K562 (cell line): ENCODE measurements at regions not wholly inside any gene's neighbourhood (a gene's known extent, or its start where the extent isn't known, plus 50 kb on each side); places are given as distances from the start of the nearest gene placed in this dataset.

Experiments used
- ATAC-seq: fragments of 200-7000 bp; cut with Tn5 transposase; 3 replicates; pipeline ENCODE4 v1.9.1; 2020; ENCODE audit warnings: moderate library complexity
- BruUV-seq: library from RNA; stranded (reverse); fragments of 400-500 nt; replicated peaks from 2 replicates; lab custom pipeline; 2021; lab: Mats Ljungman, UMichigan
- CTCF ChIA-PET: fragments of 300-600 bp; formaldehyde crosslinking; extraction: SDS; loops from one replicate; lab custom pipeline; 2021; ENCODE audit warnings: low intra/inter-chr PET ratio; lab: Yijun Ruan, JAX
- POLR2A ChIA-PET: fragments of 300-600, 350-650 bp; sonication (Branson Sonifier 250); formaldehyde crosslinking; extraction: SDS; loops from one replicate; lab custom pipeline; 2021; ENCODE audit warnings: antibody characterized with exemption, inconsistent platforms; lab: Yijun Ruan, JAX
- DNase-seq, 4 experiments: peaks; one replicate each; pipeline versions ENCODE4 v3.0.0 to v3.0.0-alpha.2; 2011 to 2018; ENCODE audit warnings: low spot score in 3 of 4, mixed read lengths in 3 of 4; ENCODE audit errors: extremely low read depth in 1 of 4
- FAIRE-seq: peaks from 2 replicates; lab custom pipeline; 2011; peaks lifted over from hg19 to GRCh38; lab: Jason Lieb, UNC
- H2AFZ ChIP-seq: 2 replicates; pipeline ENCODE4 v1.6.0; 2011; ENCODE audit warnings: low read depth, low read length, control low read depth, inconsistent platforms
- H3K27ac ChIP-seq: fragments of 200-600 bp; 3 replicates; pipeline ENCODE4 v1.8.0; 2011; ENCODE audit warnings: low read depth, mild to moderate bottlenecking, control low read depth, inconsistent platforms, low read length, moderate library complexity, mixed read lengths; ENCODE audit errors: extremely low read depth
- H3K27me3 ChIP-seq, 2 experiments: fragments of 300-600 bp in 1 of 2; 2 replicates in 1 of 2; 3 replicates in 1 of 2; pipeline versions ENCODE4 v1.6.0 to v1.8.0; 2011; ENCODE audit warnings: inconsistent platforms in 2 of 2, low read length in 2 of 2, mild to moderate bottlenecking in 1 of 2, mixed read lengths in 1 of 2, moderate library complexity in 1 of 2; ENCODE audit not compliant: control insufficient read depth in 2 of 2, insufficient read depth in 2 of 2
- H3K36me3 ChIP-seq: fragments of 300-600 bp; 3 replicates; pipeline ENCODE4 v1.8.0; 2011; ENCODE audit warnings: mild to moderate bottlenecking, low read length, inconsistent platforms; ENCODE audit not compliant: control insufficient read depth, insufficient read depth
- H3K4me1 ChIP-seq, 2 experiments: fragments of 200-600 bp in 1 of 2; replicated peaks in 1 of 2; 2 replicates in 1 of 2; 3 replicates in 1 of 2; pipeline versions ENCODE4 v1.5.1 to v1.8.0; 2011; ENCODE audit warnings: inconsistent platforms in 2 of 2, low read length in 2 of 2, mild to moderate bottlenecking in 1 of 2, mixed read lengths in 1 of 2, moderate library complexity in 1 of 2; ENCODE audit not compliant: control insufficient read depth in 2 of 2, insufficient read depth in 2 of 2
- H3K4me2 ChIP-seq: 2 replicates; pipeline ENCODE4 v1.6.1; 2011; ENCODE audit warnings: low read length, control low read depth, inconsistent platforms, mixed read lengths; ENCODE audit not compliant: insufficient read depth
- H3K4me3 ChIP-seq: fragments of 200-600 bp; sonication (generic), shearing (Covaris generic); 2 replicates; pipeline ENCODE4 v1.5.1; 2016; ENCODE audit warnings: control low read depth, inconsistent platforms
- H3K79me2 ChIP-seq: fragments of 200-600 bp; 3 replicates; pipeline ENCODE4 v1.8.0; 2011; ENCODE audit warnings: low read length, inconsistent platforms; ENCODE audit not compliant: control insufficient read depth, insufficient read depth
- H3K9ac ChIP-seq, 2 experiments: 2 replicates each; pipeline versions ENCODE4 v1.6.0 to v1.6.1; 2011; ENCODE audit warnings: low read depth in 2 of 2, low read length in 2 of 2, control low read depth in 1 of 2, inconsistent platforms in 1 of 2, mild to moderate bottlenecking in 1 of 2, mixed read lengths in 1 of 2; ENCODE audit not compliant: insufficient read depth in 1 of 2
- H3K9me1 ChIP-seq: one replicate; pipeline ENCODE4 v1.6.0; 2011; ENCODE audit warnings: inconsistent platforms, mild to moderate bottlenecking, low read length, moderate library complexity; ENCODE audit not compliant: control insufficient read depth, insufficient read depth
- H3K9me3 ChIP-seq: replicated peaks from 2 replicates; pipeline ENCODE4 v1.5.1; 2011; ENCODE audit warnings: low read depth, low read length, inconsistent platforms; ENCODE audit not compliant: control insufficient read depth, insufficient read depth
- H4K20me1 ChIP-seq: replicated peaks from 2 replicates; pipeline ENCODE4 v1.6.1; 2011; ENCODE audit warnings: low read length, inconsistent platforms, mixed read lengths; ENCODE audit not compliant: control insufficient read depth, insufficient read depth
- CSDE1 ChIP-seq, 2 experiments: fragments of 450-650 bp; IDR thresholded peaks; 2 replicates each; pipeline ENCODE4 v1.6.1; 2016; ENCODE audit warnings: mild to moderate bottlenecking in 1 of 2
- JUND ChIP-seq, 2 experiments: IDR thresholded peaks; 2 replicates in 1 of 2; 3 replicates in 1 of 2; pipeline ENCODE4 v1.6.1; 2011; ENCODE audit warnings: borderline replicate concordance in 2 of 2, low read depth in 2 of 2, low read length in 2 of 2, improper control_type of control experiment in 1 of 2, missing biosample characterization in 1 of 2, missing genetic modification characterization in 1 of 2, missing genetic modification reagents in 1 of 2
- RBFOX2 ChIP-seq: fragments of 200-400 bp; formaldehyde crosslinking; IDR thresholded peaks from 2 replicates; pipeline ENCODE4 v1.6.1; 2017; ENCODE audit warnings: low read depth, mild to moderate bottlenecking, low read length, moderate library complexity
- ZNF592 ChIP-seq: fragments of 450-650 bp; IDR thresholded peaks from 2 replicates; pipeline ENCODE4 v1.6.1; 2017; ENCODE audit warnings: antibody characterized with exemption, mild to moderate bottlenecking
- WGBS: fragments of 100-300 bp; shearing (Covaris generic); methylation state at CpG from one replicate; pipeline ENCODE4 v1.1.6; 2016; ENCODE audit warnings: low coverage, mixed read lengths; ENCODE audit not compliant: insufficient coverage; ENCODE audit errors: missing lambda C conversion rate; 5-methylcytosine and 5-hydroxymethylcytosine counted together
- in situ Hi-C: fragments of 300-500 bp; cut with MboI; formaldehyde crosslinking; loops from 4 replicates; pipeline ENCODE4 v1.15.0; 2018; ENCODE audit warnings: inconsistent platforms, mixed read lengths
- intact Hi-C: fragments of 100-400 bp; cut with micrococcal nuclease; formaldehyde crosslinking; loops from 2 replicates; pipeline ENCODE4 v1.14.2; 2022

DNA sequence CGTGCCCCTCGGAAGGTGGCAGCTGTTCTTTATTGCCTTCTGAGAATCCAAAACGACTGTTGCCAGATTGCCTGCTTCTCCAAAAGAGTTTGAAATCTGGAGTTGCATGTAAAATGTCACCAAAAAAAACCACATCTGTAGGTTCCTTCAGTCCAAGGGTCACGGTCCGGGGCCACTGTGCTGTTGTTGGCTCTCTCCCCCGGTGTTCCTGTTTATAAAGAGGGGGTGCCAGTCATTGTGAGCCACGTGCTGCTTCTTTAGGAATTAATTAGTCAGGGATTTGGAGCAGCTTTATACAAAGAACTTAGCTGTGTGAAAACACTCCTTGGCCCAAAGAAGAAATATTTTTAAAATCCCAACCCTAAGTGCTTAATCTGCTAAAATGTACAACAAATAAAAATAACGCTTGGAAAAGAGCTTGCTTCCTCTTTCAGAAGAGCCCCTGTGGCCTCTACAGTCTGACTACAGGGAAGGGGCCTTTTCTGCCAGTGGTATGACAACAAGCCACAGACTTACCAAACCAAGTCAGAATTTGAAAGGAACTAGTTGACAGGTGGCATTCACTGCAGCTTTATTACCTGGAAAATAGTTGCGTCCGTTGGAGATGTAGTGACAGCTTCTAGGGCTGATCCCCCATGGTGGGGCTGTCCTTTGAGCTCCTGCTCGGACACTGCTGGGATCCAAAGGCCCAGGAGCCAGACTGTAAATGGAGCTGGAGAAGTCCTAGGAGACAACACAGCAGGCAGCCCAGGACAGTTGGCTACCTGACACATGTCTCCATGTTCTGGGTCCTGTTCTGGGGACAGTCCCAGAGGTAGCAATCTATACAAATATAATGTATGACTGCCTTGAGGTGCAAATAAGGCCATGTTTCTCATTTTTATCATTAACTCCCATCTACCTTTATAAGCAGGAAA, 84.5 kb upstream of the SLC1A4 start:
- ATAC-seq = no peak
- Histone ChIP-seq H3K36me3 (no peaks in the 10 kb centered on the region), H4K20me1 (no peaks in the 10 kb centered on the region), H3K9me1 (no peaks in the 10 kb centered on the region), H3K27me3 (peaks cover 18 to 31% of the 10 kb centered on the region in 2 experiments; a peak in 4 of 5 replicates), H3K79me2 (no peaks in the 10 kb centered on the region), H3K27ac (no peak overlapping the region), H2AFZ (no peak overlapping the region), H3K9ac (no peak overlapping the region), H3K4me1 (no peaks in the 10 kb centered on the region), H3K9me3 (no peaks in the 10 kb centered on the region), H3K4me3 (no peak overlapping the region)
- ChIA-PET CTCF (interaction anchor here (0.7 kb wide), 1 partner anchor 669 kb away, joined by 3 read pairs; no protein-coding TSS in a partner anchor), POLR2A (interaction anchor here (0.6 to 1.7 kb wide), 6 partner anchors 13 to 175 kb away, joined by 3 to 6 read pairs (median 4); partner anchors contain the start of gene CEP68)
- 5% methylated on average over 11 of the region's 11 CpGs for WGBS
- in situ Hi-C loops = loop anchor here (25.0 kb wide), 1 partner anchor 258 kb away; no protein-coding TSS in a partner anchor
- no peak for DNase-seq
- BruUV-seq = no TSS peak
- no peak for FAIRE-seq
- TF ChIP-seq JUND (IDR thresholded peaks at IDR 0.05; ENCODE audit: borderline replicate concordance, low read depth, low read length) = no peak
- TF ChIP-seq JUND (tag; IDR thresholded peaks at IDR 0.05; ENCODE audit: borderline replicate concordance, low read depth, low read length) = no peak
- TF ChIP-seq ZNF592 = no peak
- no peak for TF ChIP-seq RBFOX2
- no peak for TF ChIP-seq CSDE1 (IDR thresholded peaks at IDR 0.05)
- TF ChIP-seq, all 486 proteins: peak for 0
- intact Hi-C loops = no loop called here
- no peak overlapping the region for H3K4me2 ChIP-seq
